ENCODE measurements at regions not wholly inside any gene's neighbourhood (a gene's known extent, or its start where the extent isn't known, plus 50 kb on each side); places are given as distances from the start of the nearest gene placed in this dataset.

DNA sequence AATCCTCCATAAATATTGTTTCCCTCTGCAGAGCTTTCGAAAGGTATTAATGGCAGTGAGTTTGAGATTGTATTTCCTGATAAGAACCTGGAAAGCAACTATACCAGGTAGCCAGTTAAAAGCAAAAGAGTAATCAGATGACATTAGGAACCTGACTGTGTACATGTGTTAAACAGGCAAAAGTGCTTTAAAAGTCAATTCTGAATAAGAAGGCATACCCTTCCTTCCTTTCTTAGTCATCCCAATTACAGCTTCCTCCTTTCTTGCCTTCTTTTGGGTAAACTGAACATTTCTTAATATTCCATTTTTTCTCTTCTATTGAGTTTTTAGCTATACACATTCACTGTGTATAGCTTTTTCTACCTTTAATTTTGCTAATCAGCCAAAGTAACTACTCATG lies 144.7 kb downstream of the ZNF281 start:
- TF ChIP-seq POLR2AphosphoS5 (IDR thresholded peaks at IDR 0.05; ENCODE audit: borderline replicate concordance, low read depth, low read length) (no peak), EZH2 (IDR thresholded peaks at IDR 0.05) (no peak)
